Endothelial cell (in vitro differentiated cells): ENCODE measurements at regions not wholly inside any gene's neighbourhood (a gene's known extent, or its start where the extent isn't known, plus 50 kb on each side); places are given as distances from the start of the nearest gene placed in this dataset.
"Not testable (repeated sequence)": the region's sequence is repeated elsewhere in the genome, so short reads cannot be mapped to it uniquely, and the experiment has no call there.

ENCODE experiments used
- DNase-seq: peaks from one replicate; pipeline ENCODE4 v3.0.0; 2021; ENCODE audit warnings: low spot score
- H3K27ac Mint-ChIP-seq: one replicate; pipeline ENCODE4 v1.8.0; 2021; ENCODE audit warnings: mixed read lengths, inconsistent platforms; ENCODE audit not compliant: unreplicated experiment
- H3K27me3 Mint-ChIP-seq: one replicate; pipeline ENCODE4 v1.8.0; 2021; ENCODE audit warnings: mild to moderate bottlenecking, moderate library complexity, mixed read lengths, inconsistent platforms; ENCODE audit not compliant: unreplicated experiment
- H3K36me3 Mint-ChIP-seq: one replicate; pipeline ENCODE4 v1.8.0; 2021; ENCODE audit warnings: mild to moderate bottlenecking, low read depth, mixed read lengths, inconsistent platforms; ENCODE audit not compliant: unreplicated experiment
- H3K4me1 Mint-ChIP-seq: one replicate; pipeline ENCODE4 v1.8.0; 2021; ENCODE audit warnings: mild to moderate bottlenecking, mixed read lengths, inconsistent platforms; ENCODE audit not compliant: unreplicated experiment
- H3K4me3 Mint-ChIP-seq: one replicate; pipeline ENCODE4 v1.8.0; 2021; ENCODE audit warnings: mild to moderate bottlenecking, mixed read lengths, inconsistent platforms; ENCODE audit not compliant: unreplicated experiment
- H3K9me3 Mint-ChIP-seq: one replicate; pipeline ENCODE4 v1.8.0; 2021; ENCODE audit warnings: mixed read lengths, inconsistent platforms; ENCODE audit not compliant: unreplicated experiment
- CTCF ChIP-seq: fragments of 200-600 bp; sonication (generic); IDR thresholded peaks from one replicate; pipeline ENCODE4 v1.5.0; 2021; ENCODE audit warnings: antibody characterized with exemption; ENCODE audit not compliant: unreplicated experiment

DNA sequence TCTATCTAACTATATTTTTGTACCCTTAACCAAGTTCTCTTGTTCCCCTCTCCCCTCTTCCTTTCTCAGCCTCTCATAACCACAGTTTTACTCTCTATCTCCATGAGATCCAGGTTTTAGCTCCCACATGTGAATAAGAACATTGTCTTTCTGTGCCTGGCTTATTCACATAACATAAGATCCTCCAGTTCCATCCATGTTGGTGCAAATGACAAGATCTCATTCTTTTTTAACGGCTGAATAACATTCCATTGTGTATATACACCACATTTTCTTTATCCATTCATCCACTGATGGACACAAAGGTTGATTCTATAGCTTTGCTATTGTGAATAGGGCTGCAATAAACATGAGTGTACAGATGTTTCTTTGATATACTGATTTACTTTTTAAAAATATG, 83.9 kb upstream of the TMEM178A start:
- Mint-ChIP-seq H3K27me3 (no peaks in the 10 kb centered on the region), H3K4me3 (no peak overlapping the region), H3K36me3 (peaks cover 11% of the 10 kb centered on the region), H3K4me1 (no peaks in the 10 kb centered on the region), H3K27ac (no peak overlapping the region), H3K9me3 (peaks cover 4% of the 10 kb centered on the region)
- no peak for TF ChIP-seq CTCF
- no peak for DNase-seq

DNA sequence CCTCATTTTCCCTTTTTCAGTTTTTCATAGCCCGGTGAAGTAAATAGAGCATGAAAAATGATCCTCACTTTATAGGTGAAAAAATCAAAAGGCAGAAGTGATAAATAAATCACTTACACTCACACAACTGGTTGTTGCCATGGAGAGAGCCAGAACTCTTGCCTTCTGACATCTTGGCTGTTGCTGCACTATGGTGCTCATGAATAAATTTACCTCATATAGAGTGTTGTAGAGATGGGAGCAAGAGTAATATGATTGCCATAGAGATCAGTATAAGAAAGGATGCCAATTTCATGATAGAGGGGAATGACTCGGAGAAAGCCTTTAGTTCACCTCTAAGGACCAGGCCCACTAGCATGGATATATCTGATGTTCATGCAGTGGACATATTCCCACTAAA, 82.5 kb upstream of the TMEM178A start:
- Mint-ChIP-seq H3K9me3 (peaks cover 4% of the 10 kb centered on the region), H3K27me3 (no peaks in the 10 kb centered on the region), H3K27ac (no peak overlapping the region), H3K36me3 (peaks cover 14% of the 10 kb centered on the region), H3K4me3 (no peak overlapping the region), H3K4me1 (no peaks in the 10 kb centered on the region)
- no peak for TF ChIP-seq CTCF
- no peak for DNase-seq

- H3K27ac Mint-ChIP-seq: no peak overlapping the region
- no peak for TF ChIP-seq CTCF
- no peaks in the 10 kb centered on the region for H3K4me1 Mint-ChIP-seq
- peaks cover 4% of the 10 kb centered on the region for H3K9me3 Mint-ChIP-seq
- no peak for DNase-seq
- H3K36me3 Mint-ChIP-seq: peaks cover 14% of the 10 kb centered on the region
- no peaks in the 10 kb centered on the region for H3K27me3 Mint-ChIP-seq
- no peak overlapping the region for H3K4me3 Mint-ChIP-seq
Observed at GRCh38 chr2:39583781-39584180, 81.9 kb upstream of the TMEM178A start.

GRCh38 chr2:39584283-39584965, 81.3 kb upstream of the TMEM178A start:
- DNase-seq: no peak
- no peak for TF ChIP-seq CTCF
- H3K36me3 Mint-ChIP-seq: peaks cover 14% of the 10 kb centered on the region
- no peaks in the 10 kb centered on the region for H3K4me1 Mint-ChIP-seq
- no peak overlapping the region for H3K4me3 Mint-ChIP-seq
- no peak overlapping the region for H3K27ac Mint-ChIP-seq
- peaks cover 4% of the 10 kb centered on the region for H3K9me3 Mint-ChIP-seq
- no peaks in the 10 kb centered on the region for H3K27me3 Mint-ChIP-seq

GRCh38 chr2:39585531-39585930, 80.2 kb upstream of the TMEM178A start:
- not testable (repeated sequence) for DNase-seq, H3K4me1 Mint-ChIP-seq, H3K27me3 Mint-ChIP-seq, H3K9me3 Mint-ChIP-seq, H3K27ac Mint-ChIP-seq, H3K4me3 Mint-ChIP-seq
- H3K36me3 Mint-ChIP-seq: peaks cover 14% of the 10 kb centered on the region
